ENCODE measurements at regions not wholly inside any gene's neighbourhood (a gene's known extent, or its start where the extent isn't known, plus 50 kb on each side); places are given as distances from the start of the nearest gene placed in this dataset.

DNA sequence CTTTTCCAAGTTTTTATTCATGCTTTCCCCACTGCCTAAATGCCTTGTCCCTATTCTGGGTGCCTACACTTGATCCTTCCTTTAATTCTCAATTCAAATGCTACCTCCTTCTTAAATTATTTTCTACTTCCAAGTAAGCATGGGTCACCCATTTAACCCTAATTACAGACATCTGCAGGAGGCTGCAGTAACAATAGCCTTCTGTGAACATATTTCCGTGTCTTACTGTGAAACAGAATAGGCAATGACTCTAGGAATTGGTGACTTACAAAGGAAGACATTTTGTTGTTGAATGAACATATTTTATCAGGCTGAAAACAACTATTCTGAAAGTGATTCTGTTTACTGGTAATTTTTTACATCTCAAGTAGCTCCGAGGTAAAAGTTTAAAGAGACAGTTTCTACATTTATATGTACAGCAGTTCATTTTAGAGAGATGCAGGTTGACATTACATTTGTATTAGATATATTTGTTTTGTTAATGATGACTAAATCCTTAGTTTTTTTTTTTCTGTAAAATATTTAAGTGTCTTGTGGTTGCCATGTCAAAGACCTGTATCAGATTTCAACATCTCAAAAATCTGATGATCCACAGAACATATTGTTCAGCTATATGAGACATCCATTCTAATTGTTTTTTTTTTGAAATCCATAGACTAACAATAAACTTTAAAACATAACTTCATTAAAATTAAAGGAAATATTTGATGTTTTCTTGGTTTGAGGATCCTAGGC, 316.8 kb downstream of the CASP12 start:
- TF ChIP-seq, protein P1, sequence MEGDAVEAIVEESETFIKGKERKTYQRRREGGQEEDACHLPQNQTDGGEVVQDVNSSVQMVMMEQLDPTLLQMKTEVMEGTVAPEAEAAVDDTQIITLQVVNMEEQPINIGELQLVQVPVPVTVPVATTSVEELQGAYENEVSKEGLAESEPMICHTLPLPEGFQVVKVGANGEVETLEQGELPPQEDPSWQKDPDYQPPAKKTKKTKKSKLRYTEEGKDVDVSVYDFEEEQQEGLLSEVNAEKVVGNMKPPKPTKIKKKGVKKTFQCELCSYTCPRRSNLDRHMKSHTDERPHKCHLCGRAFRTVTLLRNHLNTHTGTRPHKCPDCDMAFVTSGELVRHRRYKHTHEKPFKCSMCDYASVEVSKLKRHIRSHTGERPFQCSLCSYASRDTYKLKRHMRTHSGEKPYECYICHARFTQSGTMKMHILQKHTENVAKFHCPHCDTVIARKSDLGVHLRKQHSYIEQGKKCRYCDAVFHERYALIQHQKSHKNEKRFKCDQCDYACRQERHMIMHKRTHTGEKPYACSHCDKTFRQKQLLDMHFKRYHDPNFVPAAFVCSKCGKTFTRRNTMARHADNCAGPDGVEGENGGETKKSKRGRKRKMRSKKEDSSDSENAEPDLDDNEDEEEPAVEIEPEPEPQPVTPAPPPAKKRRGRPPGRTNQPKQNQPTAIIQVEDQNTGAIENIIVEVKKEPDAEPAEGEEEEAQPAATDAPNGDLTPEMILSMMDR (IDR thresholded peaks at IDR 0.05; ENCODE audit: insufficient read depth, low read length, poor library complexity, severe bottlenecking): no peak
- no peak for TF ChIP-seq EZH2phosphoT487 (conservative IDR thresholded peaks at IDR 0.05; ENCODE audit: low read length)

Measured in SU-DHL-6 (cell line).